ENCODE measurements at regions not wholly inside any gene's neighbourhood (a gene's known extent, or its start where the extent isn't known, plus 50 kb on each side); places are given as distances from the start of the nearest gene placed in this dataset.

GRCh38 chr6:19413323-19413722, 423.8 kb upstream of the ID4 start:
- TF ChIP-seq CTCF (IDR thresholded peaks at IDR 0.05) (no peak), POLR2A (IDR thresholded peaks at IDR 0.05) (no peak)

Data from lower leg skin (tissue), 3 donors.